ENCODE measurements at regions not wholly inside any gene's neighbourhood (a gene's known extent, or its start where the extent isn't known, plus 50 kb on each side); places are given as distances from the start of the nearest gene placed in this dataset.

DNA sequence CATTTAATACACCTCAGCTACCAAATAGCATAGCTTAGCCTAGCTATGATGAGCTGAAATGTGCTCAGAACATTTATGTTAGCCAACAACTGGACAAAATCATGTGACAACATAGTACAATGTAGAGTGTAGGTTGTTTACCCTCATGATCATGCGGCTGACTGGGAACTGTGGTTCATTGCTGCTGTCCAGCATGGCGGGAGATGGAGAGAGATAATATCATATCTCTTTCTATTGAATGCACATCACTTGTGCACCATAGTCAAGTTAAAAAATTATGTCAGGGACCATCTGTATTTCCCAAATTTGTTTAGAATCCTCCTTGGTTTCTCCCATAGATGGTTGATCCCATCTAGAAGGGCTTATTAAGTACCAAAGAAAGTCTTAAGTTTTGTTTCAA is 151.1 kb upstream of the ELL2 start:
- H3K36me3 ChIP-seq (ENCODE audit: low read depth), result no peaks in the 10 kb centered on the region
- CTCF ChIA-PET, result no interaction called here
- POLR2A ChIA-PET (ENCODE audit: unreplicated experiment), result no interaction called here
- no peaks in the 10 kb centered on the region for H3F3A ChIP-seq (ENCODE audit: insufficient read depth, low read depth)
- BruUV-seq (replicated peaks), result no TSS peak
- H3K27me3 ChIP-seq (ENCODE audit: insufficient read depth, low read depth), result no peaks in the 10 kb centered on the region
- H3K4me2 ChIP-seq, result no peak overlapping the region
- H3K4me3 ChIP-seq, result no peak overlapping the region
- H4K20me1 ChIP-seq (ENCODE audit: insufficient read depth), result no peaks in the 10 kb centered on the region
- no peak overlapping the region for H3K27ac ChIP-seq
- no peaks in the 10 kb centered on the region for H3K9me3 ChIP-seq (ENCODE audit: insufficient read depth, low read depth)
- intact Hi-C loops (cut with micrococcal nuclease; ENCODE audit: unreplicated experiment), result no loop called here
- no peak for DNase-seq
- TF ChIP-seq, protein P1, sequence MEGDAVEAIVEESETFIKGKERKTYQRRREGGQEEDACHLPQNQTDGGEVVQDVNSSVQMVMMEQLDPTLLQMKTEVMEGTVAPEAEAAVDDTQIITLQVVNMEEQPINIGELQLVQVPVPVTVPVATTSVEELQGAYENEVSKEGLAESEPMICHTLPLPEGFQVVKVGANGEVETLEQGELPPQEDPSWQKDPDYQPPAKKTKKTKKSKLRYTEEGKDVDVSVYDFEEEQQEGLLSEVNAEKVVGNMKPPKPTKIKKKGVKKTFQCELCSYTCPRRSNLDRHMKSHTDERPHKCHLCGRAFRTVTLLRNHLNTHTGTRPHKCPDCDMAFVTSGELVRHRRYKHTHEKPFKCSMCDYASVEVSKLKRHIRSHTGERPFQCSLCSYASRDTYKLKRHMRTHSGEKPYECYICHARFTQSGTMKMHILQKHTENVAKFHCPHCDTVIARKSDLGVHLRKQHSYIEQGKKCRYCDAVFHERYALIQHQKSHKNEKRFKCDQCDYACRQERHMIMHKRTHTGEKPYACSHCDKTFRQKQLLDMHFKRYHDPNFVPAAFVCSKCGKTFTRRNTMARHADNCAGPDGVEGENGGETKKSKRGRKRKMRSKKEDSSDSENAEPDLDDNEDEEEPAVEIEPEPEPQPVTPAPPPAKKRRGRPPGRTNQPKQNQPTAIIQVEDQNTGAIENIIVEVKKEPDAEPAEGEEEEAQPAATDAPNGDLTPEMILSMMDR (conservative IDR thresholded peaks at IDR 0.05), result no peak
- TF ChIP-seq EZH2 (IDR thresholded peaks at IDR 0.05; ENCODE audit: low read depth), result no peak
- H2AFZ ChIP-seq, result no peak overlapping the region
- no peaks in the 10 kb centered on the region for H3K4me1 ChIP-seq (replicated peaks; ENCODE audit: insufficient read depth)
- no peaks in the 10 kb centered on the region for H3K9me2 ChIP-seq (ENCODE audit: insufficient read depth)
- H3K79me2 ChIP-seq (ENCODE audit: low read depth), result no peaks in the 10 kb centered on the region

DNA sequence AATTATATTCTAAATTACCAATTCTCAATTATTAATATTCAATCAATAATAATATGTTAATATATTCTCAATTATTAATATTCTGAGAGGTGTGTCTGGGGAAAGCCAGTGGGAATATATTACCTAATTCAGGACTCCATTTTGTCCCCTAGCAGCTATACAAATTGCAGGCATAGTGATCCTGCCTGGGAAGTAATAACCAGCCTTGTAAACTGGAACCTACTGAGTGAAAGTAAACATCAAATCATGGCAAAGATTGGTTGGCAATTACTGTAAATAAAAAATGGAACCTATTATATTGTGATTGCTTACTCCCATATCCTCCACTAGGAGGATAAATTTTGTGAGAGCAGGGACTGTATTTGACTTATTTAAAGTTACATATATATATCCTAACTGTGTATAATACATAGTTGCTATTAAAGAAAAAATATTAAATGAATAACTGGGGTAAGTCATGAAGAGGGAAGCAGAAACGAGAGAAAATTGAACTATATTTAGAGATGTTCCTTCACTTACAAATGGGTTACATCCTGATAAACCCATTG is 150.5 kb upstream of the ELL2 start:
- H2AFZ ChIP-seq, result no peak overlapping the region

DNA sequence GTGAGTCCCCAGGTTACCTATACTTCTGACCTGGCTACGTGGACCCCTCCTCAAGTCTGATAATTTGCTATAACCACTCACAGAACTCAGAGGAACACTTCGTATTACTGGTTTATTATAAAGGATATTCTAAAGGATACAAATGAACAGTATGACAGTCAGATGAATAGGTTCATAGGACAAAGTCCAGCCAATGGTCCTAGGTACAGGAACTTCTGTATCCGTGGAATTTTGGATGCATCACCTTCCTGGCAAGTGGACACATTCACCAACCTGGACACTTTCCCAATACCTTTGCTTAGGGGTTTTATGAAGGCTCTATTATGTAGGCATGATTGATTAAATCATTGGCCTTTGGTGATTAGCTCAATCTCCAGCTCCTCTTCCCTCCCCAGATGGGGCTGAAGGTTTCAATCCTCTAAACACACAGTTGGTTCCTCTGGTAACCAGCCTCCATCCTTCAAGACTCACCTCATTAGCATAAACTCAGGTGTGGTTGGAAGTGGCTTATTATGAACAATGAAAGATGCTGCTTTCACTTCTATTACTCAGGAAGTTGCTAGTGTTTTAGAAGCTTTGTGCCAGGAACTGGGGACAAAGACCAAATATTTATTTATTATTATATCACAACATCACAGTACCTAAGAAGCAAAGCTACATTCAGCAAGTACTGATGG is 149.6 kb upstream of the ELL2 start:
- H3K79me2 ChIP-seq (ENCODE audit: low read depth), result no peaks in the 10 kb centered on the region
- no peaks in the 10 kb centered on the region for H3K27me3 ChIP-seq (ENCODE audit: insufficient read depth, low read depth)
- H3K27ac ChIP-seq, result no peak overlapping the region
- no peaks in the 10 kb centered on the region for H3F3A ChIP-seq (ENCODE audit: insufficient read depth, low read depth)
- H2AFZ ChIP-seq, result no peak overlapping the region
- DNase-seq, result no peak
- intact Hi-C loops (cut with micrococcal nuclease; ENCODE audit: unreplicated experiment), result no loop called here
- no peaks in the 10 kb centered on the region for H3K36me3 ChIP-seq (ENCODE audit: low read depth)
- BruUV-seq (replicated peaks), result no TSS peak
- H3K4me1 ChIP-seq (replicated peaks; ENCODE audit: insufficient read depth), result no peaks in the 10 kb centered on the region
- H3K9me3 ChIP-seq (ENCODE audit: insufficient read depth, low read depth), result no peaks in the 10 kb centered on the region
- no peak overlapping the region for H3K4me3 ChIP-seq
- TF ChIP-seq, protein P1 (conservative IDR thresholded peaks at IDR 0.05), result no peak
- TF ChIP-seq EZH2 (IDR thresholded peaks at IDR 0.05; ENCODE audit: low read depth), result no peak
- H3K4me2 ChIP-seq, result no peak overlapping the region
- ChIA-PET POLR2A (ENCODE audit: unreplicated experiment) (no interaction called here), CTCF (no interaction called here)
- H4K20me1 ChIP-seq (ENCODE audit: insufficient read depth), result no peaks in the 10 kb centered on the region
- no peaks in the 10 kb centered on the region for H3K9me2 ChIP-seq (ENCODE audit: insufficient read depth)

More for the DNA sequence above, 150.5 kb upstream of the ELL2 start:
- no peaks in the 10 kb centered on the region for H3K9me3 ChIP-seq (ENCODE audit: insufficient read depth, low read depth)
- no TSS peak for BruUV-seq (replicated peaks)
- H3K4me1 ChIP-seq (replicated peaks; ENCODE audit: insufficient read depth), result no peaks in the 10 kb centered on the region
- H3K36me3 ChIP-seq (ENCODE audit: low read depth), result no peaks in the 10 kb centered on the region
- no peak overlapping the region for H3K4me2 ChIP-seq
- DNase-seq, result no peak
- H3K27ac ChIP-seq, result no peak overlapping the region
- ChIA-PET POLR2A (ENCODE audit: unreplicated experiment) (no interaction called here), CTCF (no interaction called here)
- no peaks in the 10 kb centered on the region for H4K20me1 ChIP-seq (ENCODE audit: insufficient read depth)
- TF ChIP-seq EZH2 (IDR thresholded peaks at IDR 0.05; ENCODE audit: low read depth), result no peak
- TF ChIP-seq, protein P1 (conservative IDR thresholded peaks at IDR 0.05), result peak; percentile 41
- no peak overlapping the region for H3K4me3 ChIP-seq
- intact Hi-C loops (cut with micrococcal nuclease; ENCODE audit: unreplicated experiment), result no loop called here
- H3K79me2 ChIP-seq (ENCODE audit: low read depth), result no peaks in the 10 kb centered on the region
- H3F3A ChIP-seq (ENCODE audit: insufficient read depth, low read depth), result no peaks in the 10 kb centered on the region
- H3K27me3 ChIP-seq (ENCODE audit: insufficient read depth, low read depth), result no peaks in the 10 kb centered on the region
- no peaks in the 10 kb centered on the region for H3K9me2 ChIP-seq (ENCODE audit: insufficient read depth)
